ENCODE measurements at regions not wholly inside any gene's neighbourhood (a gene's known extent, or its start where the extent isn't known, plus 50 kb on each side); places are given as distances from the start of the nearest gene placed in this dataset.
"Not testable (repeated sequence)": the region's sequence is repeated elsewhere in the genome, so short reads cannot be mapped to it uniquely, and the experiment has no call there.

- Mint-ChIP-seq H3K4me1 (ENCODE audit: low read depth in 2 of 2) (no peaks in the 10 kb centered on the region), H3K27me3 (no peaks in the 10 kb centered on the region), H3K27ac (no peak overlapping the region), H3K4me3 (no peak overlapping the region), H3K9me3 (peaks cover 7% of the 10 kb centered on the region), H3K36me3 (no peaks in the 10 kb centered on the region)
- ATAC-seq (no peak), DNase-seq (ENCODE audit: low spot score) (peak; percentile 55)
Observed at GRCh38 chr7:109387530-109387929, 817.9 kb downstream of the DNAJB9 start.

- Mint-ChIP-seq H3K9me3 (peaks cover 7% of the 10 kb centered on the region), H3K27me3 (no peaks in the 10 kb centered on the region), H3K4me1 (ENCODE audit: low read depth in 2 of 2) (no peaks in the 10 kb centered on the region), H3K27ac (no peak overlapping the region), H3K36me3 (no peaks in the 10 kb centered on the region), H3K4me3 (no peak overlapping the region)
- ATAC-seq (no peak), DNase-seq (ENCODE audit: low spot score) (no peak)
Observed at GRCh38 chr7:109391240-109391639, 821.6 kb downstream of the DNAJB9 start.

- Mint-ChIP-seq H3K4me3 (no peak overlapping the region), H3K27me3 (no peaks in the 10 kb centered on the region), H3K27ac (no peak overlapping the region), H3K9me3 (peaks cover 9% of the 10 kb centered on the region), H3K4me1 (ENCODE audit: low read depth in 2 of 2) (no peaks in the 10 kb centered on the region), H3K36me3 (no peaks in the 10 kb centered on the region)
- DNase-seq (ENCODE audit: low spot score) (no peak), ATAC-seq (no peak)
Observed at GRCh38 chr7:109402107-109402506, 832.4 kb downstream of the DNAJB9 start.

GRCh38 chr7:109407756-109408155, 838.1 kb downstream of the DNAJB9 start:
- Mint-ChIP-seq H3K4me1 (ENCODE audit: low read depth in 2 of 2) (no peaks in the 10 kb centered on the region), H3K27me3 (no peaks in the 10 kb centered on the region), H3K4me3 (no peak overlapping the region), H3K27ac (no peak overlapping the region), H3K36me3 (no peaks in the 10 kb centered on the region), H3K9me3 (peaks cover 18% of the 10 kb centered on the region)
- ATAC-seq (no peak), DNase-seq (ENCODE audit: low spot score) (no peak)

- Mint-ChIP-seq H3K4me1 (ENCODE audit: low read depth in 2 of 2) (no peaks in the 10 kb centered on the region), H3K27me3 (no peaks in the 10 kb centered on the region)
- ATAC-seq = no peak
Observed at GRCh38 chr7:109437957-109438356, 868.3 kb downstream of the DNAJB9 start.

GRCh38 chr7:109449760-109450159, 880.1 kb downstream of the DNAJB9 start:
- H3K36me3 Mint-ChIP-seq = peaks cover 20% of the 10 kb centered on the region
- no peak overlapping the region for H3K27ac Mint-ChIP-seq
- no peak overlapping the region for H3K4me3 Mint-ChIP-seq
- peaks cover 36% of the 10 kb centered on the region for H3K9me3 Mint-ChIP-seq
- H3K27me3 Mint-ChIP-seq = no peaks in the 10 kb centered on the region
- ATAC-seq = no peak
- no peaks in the 10 kb centered on the region for H3K4me1 Mint-ChIP-seq (ENCODE audit: low read depth in 2 of 2)
- no peak for DNase-seq (ENCODE audit: low spot score)

More at GRCh38 chr7:109437957-109438356, 868.3 kb downstream of the DNAJB9 start:
- Mint-ChIP-seq H3K9me3 (peaks cover 27% of the 10 kb centered on the region), H3K27ac (no peak overlapping the region), H3K4me3 (no peak overlapping the region), H3K36me3 (no peaks in the 10 kb centered on the region)
- no peak for DNase-seq (ENCODE audit: low spot score)

- Mint-ChIP-seq H3K4me1 (ENCODE audit: low read depth in 2 of 2) (no peaks in the 10 kb centered on the region), H3K4me3 (no peak overlapping the region), H3K9me3 (peaks cover 29% of the 10 kb centered on the region), H3K27me3 (no peaks in the 10 kb centered on the region), H3K36me3 (peaks cover 25% of the 10 kb centered on the region), H3K27ac (no peak overlapping the region)
- DNase-seq (ENCODE audit: low spot score) (no peak), ATAC-seq (no peak)
Observed at GRCh38 chr7:109456116-109456515, 886.4 kb downstream of the DNAJB9 start.

GRCh38 chr7:109460296-109460695, 890.6 kb downstream of the DNAJB9 start:
- no peak overlapping the region for H3K27ac Mint-ChIP-seq
- no peaks in the 10 kb centered on the region for H3K27me3 Mint-ChIP-seq
- peaks cover 6% of the 10 kb centered on the region for H3K36me3 Mint-ChIP-seq
- H3K4me3 Mint-ChIP-seq = no peak overlapping the region
- H3K4me1 Mint-ChIP-seq (ENCODE audit: low read depth in 2 of 2) = no peaks in the 10 kb centered on the region
- no peak for DNase-seq (ENCODE audit: low spot score)
- peaks cover 7% of the 10 kb centered on the region for H3K9me3 Mint-ChIP-seq
- no peak for ATAC-seq

GRCh38 chr7:109462171-109462570, 892.5 kb downstream of the DNAJB9 start:
- no peak for DNase-seq (ENCODE audit: low spot score)
- no peaks in the 10 kb centered on the region for H3K4me1 Mint-ChIP-seq (ENCODE audit: low read depth in 2 of 2)
- H3K4me3 Mint-ChIP-seq = no peak overlapping the region
- peaks cover 5% of the 10 kb centered on the region for H3K36me3 Mint-ChIP-seq
- no peak overlapping the region for H3K27ac Mint-ChIP-seq
- H3K27me3 Mint-ChIP-seq = no peaks in the 10 kb centered on the region
- no peak for ATAC-seq
- peaks cover 7% of the 10 kb centered on the region for H3K9me3 Mint-ChIP-seq

GRCh38 chr7:109467729-109468128, 898.1 kb downstream of the DNAJB9 start:
- H3K4me1 Mint-ChIP-seq (ENCODE audit: low read depth in 2 of 2); H3K27me3 Mint-ChIP-seq; ATAC-seq; H3K9me3 Mint-ChIP-seq; H3K4me3 Mint-ChIP-seq; DNase-seq (ENCODE audit: low spot score); H3K27ac Mint-ChIP-seq; H3K36me3 Mint-ChIP-seq: not testable (repeated sequence)

GRCh38 chr7:109473172-109473571, 903.5 kb downstream of the DNAJB9 start:
- ATAC-seq (no peak), DNase-seq (ENCODE audit: low spot score) (no peak)
- no peak overlapping the region for H3K27ac Mint-ChIP-seq
- H3K36me3 Mint-ChIP-seq = peaks cover 10% of the 10 kb centered on the region
- H3K4me1 Mint-ChIP-seq (ENCODE audit: low read depth in 2 of 2) = no peaks in the 10 kb centered on the region
- peaks cover 16% of the 10 kb centered on the region for H3K9me3 Mint-ChIP-seq
- no peak overlapping the region for H3K4me3 Mint-ChIP-seq
- H3K27me3 Mint-ChIP-seq = no peaks in the 10 kb centered on the region

- Mint-ChIP-seq H3K27me3 (no peaks in the 10 kb centered on the region), H3K36me3 (peaks cover 10% of the 10 kb centered on the region), H3K27ac (no peak overlapping the region), H3K4me1 (ENCODE audit: low read depth in 2 of 2) (no peaks in the 10 kb centered on the region), H3K9me3 (peaks cover 16% of the 10 kb centered on the region), H3K4me3 (no peak overlapping the region)
- DNase-seq (ENCODE audit: low spot score) (no peak), ATAC-seq (no peak)
Observed at GRCh38 chr7:109476409-109476808, 906.7 kb downstream of the DNAJB9 start.

- H3K4me3 Mint-ChIP-seq = no peak overlapping the region
- no peaks in the 10 kb centered on the region for H3K27me3 Mint-ChIP-seq
- no peaks in the 10 kb centered on the region for H3K36me3 Mint-ChIP-seq
- ATAC-seq (no peak), DNase-seq (ENCODE audit: low spot score) (no peak)
- peaks cover 13% of the 10 kb centered on the region for H3K9me3 Mint-ChIP-seq
- H3K4me1 Mint-ChIP-seq (ENCODE audit: low read depth in 2 of 2) = no peaks in the 10 kb centered on the region
- H3K27ac Mint-ChIP-seq = no peak overlapping the region
Observed at GRCh38 chr7:109479388-109479787, 909.7 kb downstream of the DNAJB9 start.

GRCh38 chr7:109490607-109491006, 920.9 kb downstream of the DNAJB9 start:
- ATAC-seq; H3K4me3 Mint-ChIP-seq; DNase-seq (ENCODE audit: low spot score); H3K36me3 Mint-ChIP-seq; H3K4me1 Mint-ChIP-seq (ENCODE audit: low read depth in 2 of 2); H3K27ac Mint-ChIP-seq; H3K9me3 Mint-ChIP-seq; H3K27me3 Mint-ChIP-seq: not testable (repeated sequence)

GRCh38 chr7:109497053-109497452, 927.4 kb downstream of the DNAJB9 start:
- ATAC-seq = no peak
- H3K27me3 Mint-ChIP-seq = no peaks in the 10 kb centered on the region
- H3K4me1 Mint-ChIP-seq (ENCODE audit: low read depth in 2 of 2) = no peaks in the 10 kb centered on the region
- peaks cover 30% of the 10 kb centered on the region for H3K9me3 Mint-ChIP-seq
- H3K36me3 Mint-ChIP-seq = peaks cover 20% of the 10 kb centered on the region
- no peak overlapping the region for H3K4me3 Mint-ChIP-seq
- H3K27ac Mint-ChIP-seq = no peak overlapping the region
- no peak for DNase-seq (ENCODE audit: low spot score)
